Stomach (tissue), 4 donors: ENCODE measurements at regions not wholly inside any gene's neighbourhood (a gene's known extent, or its start where the extent isn't known, plus 50 kb on each side); places are given as distances from the start of the nearest gene placed in this dataset.

Experiments
- EP300 ChIP-seq: sonication (generic); formaldehyde crosslinking; IDR thresholded peaks from one replicate; pipeline ENCODE4 v1.6.1; 2017; ENCODE audit warnings: antibody characterized with exemption
- POLR2A ChIP-seq, 4 donors: fragments of 450-650 bp; IDR thresholded peaks; one replicate each; pipeline ENCODE4 v1.6.1; 2016; ENCODE audit warnings: antibody characterized with exemption in 4 of 4, control low read depth in 2 of 4, mild to moderate bottlenecking in 1 of 4, moderate library complexity in 1 of 4
- TF ChIP-seq, protein P1 (sequence below), 7 experiments: fragments of 450-650 bp in 4 of 7; fragments of 200-600 bp in 3 of 7; sonication (generic) in 3 of 7; IDR thresholded peaks; one replicate each; pipeline ENCODE4 v1.5.1; 2016 to 2019; ENCODE audit warnings: antibody characterized with exemption in 7 of 7, control low read depth in 2 of 7, mild to moderate bottlenecking in 1 of 7

DNA sequence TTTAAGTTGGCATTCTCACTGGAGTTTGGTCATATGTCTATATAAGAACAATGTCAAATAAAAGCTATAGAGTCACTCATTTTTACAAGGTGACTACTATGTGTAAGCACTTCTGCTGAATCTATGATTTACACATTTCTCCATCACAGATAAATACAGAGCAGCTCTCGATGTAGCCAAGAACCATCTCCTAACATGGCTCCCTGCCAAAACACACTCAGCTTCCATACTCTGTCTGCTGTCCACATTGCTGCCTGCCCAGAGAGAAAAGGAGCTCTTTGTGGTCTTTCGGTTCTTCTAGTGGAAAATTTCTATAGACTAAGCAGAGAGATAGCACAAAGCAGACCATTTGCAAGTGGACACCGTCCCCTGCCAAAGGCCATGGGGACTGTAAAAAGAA, 190.9 kb upstream of the KLF12 start:
- TF ChIP-seq, protein P1, sequence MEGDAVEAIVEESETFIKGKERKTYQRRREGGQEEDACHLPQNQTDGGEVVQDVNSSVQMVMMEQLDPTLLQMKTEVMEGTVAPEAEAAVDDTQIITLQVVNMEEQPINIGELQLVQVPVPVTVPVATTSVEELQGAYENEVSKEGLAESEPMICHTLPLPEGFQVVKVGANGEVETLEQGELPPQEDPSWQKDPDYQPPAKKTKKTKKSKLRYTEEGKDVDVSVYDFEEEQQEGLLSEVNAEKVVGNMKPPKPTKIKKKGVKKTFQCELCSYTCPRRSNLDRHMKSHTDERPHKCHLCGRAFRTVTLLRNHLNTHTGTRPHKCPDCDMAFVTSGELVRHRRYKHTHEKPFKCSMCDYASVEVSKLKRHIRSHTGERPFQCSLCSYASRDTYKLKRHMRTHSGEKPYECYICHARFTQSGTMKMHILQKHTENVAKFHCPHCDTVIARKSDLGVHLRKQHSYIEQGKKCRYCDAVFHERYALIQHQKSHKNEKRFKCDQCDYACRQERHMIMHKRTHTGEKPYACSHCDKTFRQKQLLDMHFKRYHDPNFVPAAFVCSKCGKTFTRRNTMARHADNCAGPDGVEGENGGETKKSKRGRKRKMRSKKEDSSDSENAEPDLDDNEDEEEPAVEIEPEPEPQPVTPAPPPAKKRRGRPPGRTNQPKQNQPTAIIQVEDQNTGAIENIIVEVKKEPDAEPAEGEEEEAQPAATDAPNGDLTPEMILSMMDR (IDR thresholded peaks at IDR 0.05) = no peak
- no peak for TF ChIP-seq POLR2A (IDR thresholded peaks at IDR 0.05)
- TF ChIP-seq EP300 = no peak
